AML-193 (cell line): ENCODE measurements at regions not wholly inside any gene's neighbourhood (a gene's known extent, or its start where the extent isn't known, plus 50 kb on each side); places are given as distances from the start of the nearest gene placed in this dataset.

Source experiments
- DNase-seq, 2 experiments: peaks; one replicate each; lab custom pipeline; 2025; lab: John Stamatoyannopoulos, UW

DNA sequence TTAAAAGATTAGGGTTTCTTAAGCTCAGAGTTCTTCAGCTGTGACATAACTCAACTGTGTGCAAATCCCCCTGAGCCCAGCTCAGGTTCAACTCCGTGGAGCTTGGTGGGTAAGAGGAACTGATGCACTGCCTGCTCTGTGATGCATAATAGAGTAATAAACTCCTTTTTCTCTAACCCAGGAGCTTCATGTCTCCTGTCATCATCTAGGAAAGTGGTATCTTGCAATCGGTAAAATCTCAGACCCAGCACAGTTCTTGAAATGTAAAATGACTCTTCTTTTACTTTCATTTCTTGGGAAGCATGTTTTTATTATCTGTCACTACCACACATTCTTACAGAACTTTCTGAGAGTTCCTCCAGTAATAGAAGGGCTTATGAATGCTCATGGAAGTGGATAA, 123.8 kb upstream of the PCDH9 start:
- no peak for DNase-seq

DNA sequence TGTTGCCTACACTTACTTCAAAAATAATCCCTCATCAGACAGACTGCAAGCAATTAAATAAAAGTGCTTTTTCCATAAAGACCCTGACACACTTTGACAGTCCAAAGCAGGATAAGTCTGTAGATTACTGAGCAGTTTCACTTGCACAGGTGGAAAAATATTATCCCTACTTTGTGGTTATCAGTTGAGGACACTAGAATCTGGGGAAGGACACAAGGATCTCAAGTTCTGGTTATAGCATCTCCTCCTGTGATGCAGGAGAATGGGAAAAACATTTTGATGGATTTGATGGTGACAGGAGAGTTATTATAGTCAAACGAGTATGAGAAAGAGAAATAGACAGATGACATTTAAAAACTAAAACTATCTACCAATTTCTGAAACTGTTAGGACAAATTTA, 122.9 kb upstream of the PCDH9 start:
- DNase-seq = no peak

DNA sequence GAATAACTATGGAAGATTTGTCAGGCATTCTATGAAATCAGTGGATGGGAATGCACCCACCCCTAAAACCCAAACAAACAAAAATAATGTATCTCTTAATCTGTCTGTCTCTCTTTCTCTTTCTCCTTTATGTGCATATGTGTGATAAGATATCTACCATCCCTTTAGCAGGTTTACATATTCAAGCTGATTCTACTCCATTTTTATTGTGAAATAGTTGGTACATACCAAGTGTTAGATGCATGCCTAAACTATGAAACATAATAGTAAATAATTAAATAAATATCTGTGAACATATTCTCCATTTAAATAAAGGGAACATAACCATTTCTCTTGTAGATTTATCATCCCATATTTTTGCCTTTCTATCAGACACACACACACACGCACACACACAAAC, 121.8 kb upstream of the PCDH9 start:
- no peak for DNase-seq

DNA sequence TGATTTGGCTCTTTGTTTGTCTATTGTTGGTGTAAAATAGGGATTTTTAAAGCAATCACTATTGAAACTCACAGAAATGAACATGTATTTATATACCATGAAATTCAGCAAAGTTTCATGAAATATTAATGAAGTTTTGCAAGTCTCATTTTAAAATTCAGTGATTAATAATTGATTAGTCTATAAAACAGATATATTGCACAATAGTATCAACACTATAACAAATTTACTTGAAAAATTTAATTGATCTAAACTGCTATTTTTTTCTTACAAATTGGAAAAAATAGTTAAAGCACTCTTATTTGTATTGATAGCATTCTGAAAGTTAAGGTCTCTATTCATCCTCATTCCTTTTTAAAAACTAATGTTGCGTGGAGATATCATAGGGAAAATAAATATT, 121.0 kb upstream of the PCDH9 start:
- no peak for DNase-seq

DNA sequence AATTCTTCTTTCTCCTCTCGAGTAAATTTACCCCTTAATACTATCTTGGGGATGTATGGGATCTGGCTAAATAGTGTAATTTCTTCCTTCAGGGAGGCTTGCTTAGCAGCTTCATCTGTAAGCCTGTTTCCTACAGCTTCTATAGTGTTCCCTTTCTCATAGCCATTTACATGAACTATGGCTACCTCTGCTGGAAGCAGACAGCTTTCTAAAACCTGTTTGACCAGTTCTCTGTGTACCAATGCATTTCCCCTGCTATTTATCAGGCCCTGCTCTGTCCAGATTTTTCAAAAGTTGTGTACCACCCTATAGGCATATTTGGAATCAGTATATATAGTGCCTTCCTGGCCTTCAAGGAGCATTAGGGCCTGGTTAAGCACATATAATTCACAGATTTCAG, 113.6 kb upstream of the PCDH9 start:
- DNase-seq = no peak

DNA sequence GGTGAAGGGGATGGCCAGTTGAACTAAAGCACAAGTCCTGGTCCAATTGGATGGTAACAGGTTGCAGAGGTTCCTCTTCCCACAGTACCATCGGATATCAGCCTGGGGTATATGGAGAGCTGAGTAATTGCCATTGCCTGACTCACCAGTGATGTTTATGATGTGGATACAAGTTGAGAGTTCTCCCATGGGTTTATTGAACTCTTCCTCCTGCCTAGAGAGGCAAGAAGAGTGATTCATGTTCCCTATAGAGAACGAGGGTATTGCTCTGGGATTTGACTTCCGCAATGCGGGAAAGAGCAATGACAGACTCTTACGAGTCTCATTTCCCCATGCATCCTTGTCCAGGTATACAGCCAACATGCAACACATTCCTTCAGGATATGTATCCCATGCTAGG, 111.3 kb upstream of the PCDH9 start:
- no peak for DNase-seq

DNA sequence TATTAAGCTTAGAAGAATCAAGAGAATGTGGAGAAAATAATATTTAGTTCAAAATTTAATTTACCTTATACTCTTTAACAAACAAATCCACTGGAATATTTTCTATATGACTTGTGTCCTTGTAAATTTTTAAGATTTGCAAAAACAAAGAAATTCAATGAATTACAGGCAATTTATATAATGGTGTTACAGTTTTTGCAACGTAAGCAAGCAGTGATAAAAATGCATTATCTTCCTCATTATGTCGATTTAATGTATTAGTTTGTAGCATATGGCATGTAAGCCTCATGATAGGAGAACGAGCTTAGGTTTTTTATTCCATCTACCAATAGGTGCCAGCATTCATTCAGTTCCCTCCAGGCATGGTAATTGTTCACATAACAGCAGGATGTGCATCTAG, 100.0 kb upstream of the PCDH9 start:
- DNase-seq = no peak

DNA sequence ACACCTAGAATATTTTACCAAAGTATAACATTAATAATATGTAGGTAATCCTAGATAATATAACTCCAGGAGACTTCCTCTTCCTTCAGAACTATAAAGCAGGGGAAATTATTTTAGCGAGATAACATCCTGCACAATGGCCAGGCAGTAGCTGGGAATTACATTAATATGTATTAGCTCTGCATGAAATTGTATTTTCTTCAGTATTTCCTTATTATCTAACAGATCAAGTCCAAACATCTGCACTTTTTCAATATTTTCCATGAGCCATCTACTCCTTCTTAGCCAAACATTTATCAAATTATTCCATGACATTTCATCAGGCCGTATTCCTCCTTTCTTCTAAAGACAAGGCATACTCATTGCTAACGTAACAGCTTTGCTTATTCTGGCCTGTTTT, 98.8 kb upstream of the PCDH9 start:
- DNase-seq = no peak

DNA sequence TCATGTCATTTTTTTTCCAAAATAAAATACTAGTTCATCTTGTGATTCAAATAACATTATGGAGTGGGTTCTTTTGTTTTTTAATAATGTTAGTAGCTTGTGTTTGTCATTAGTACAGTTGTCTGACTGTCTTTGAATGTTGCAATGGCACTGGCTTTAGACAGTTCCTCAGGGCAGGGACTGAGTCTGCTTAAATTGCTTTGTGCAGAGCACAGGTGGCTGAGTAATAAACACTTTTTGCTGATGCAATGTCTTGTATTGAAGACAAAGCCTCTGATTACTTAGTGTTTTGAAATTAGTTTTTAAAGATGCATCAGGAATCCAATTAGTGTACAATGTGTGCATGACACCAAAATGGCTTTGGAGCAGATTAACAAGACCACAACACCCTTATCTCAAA, 88.7 kb upstream of the PCDH9 start:
- DNase-seq = no peak

DNA sequence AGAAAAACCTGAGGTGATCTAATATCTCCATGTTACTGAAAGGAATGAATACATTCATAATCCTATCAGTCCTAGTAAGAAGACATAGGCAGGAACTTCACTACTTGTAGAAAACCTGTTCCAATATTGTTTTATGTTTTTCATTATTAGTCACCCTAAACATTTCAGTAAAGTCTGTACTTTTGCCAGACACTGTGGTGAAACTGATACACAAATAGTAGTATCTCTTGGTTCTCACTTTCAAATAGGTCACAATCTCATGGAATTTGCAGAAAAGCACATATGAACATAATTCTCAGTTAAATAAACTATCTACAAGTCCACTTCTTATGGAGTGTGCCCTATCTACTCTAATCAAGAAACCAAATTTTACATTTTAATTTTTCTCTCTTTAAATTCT, 88.3 kb upstream of the PCDH9 start:
- no peak for DNase-seq

DNA sequence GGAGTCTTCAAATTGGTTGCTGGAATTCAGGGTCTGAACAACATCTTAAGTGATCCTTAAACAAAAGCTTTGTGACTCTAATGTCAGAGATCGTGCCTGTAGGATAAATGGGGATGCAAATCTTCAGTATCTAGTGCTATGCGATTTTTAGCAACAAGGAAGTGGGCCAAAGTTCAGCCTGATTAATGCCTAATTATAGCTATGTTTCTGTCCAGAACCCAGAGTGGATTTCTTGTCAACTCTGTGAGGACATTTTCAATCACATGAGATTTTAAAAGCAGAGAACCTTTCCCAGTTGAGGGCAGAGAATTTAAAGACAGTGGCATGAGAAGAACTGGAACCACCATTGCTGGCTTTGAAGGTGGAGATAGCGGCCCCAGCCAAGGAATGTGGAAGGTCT, 84.3 kb upstream of the PCDH9 start:
- no peak for DNase-seq

DNA sequence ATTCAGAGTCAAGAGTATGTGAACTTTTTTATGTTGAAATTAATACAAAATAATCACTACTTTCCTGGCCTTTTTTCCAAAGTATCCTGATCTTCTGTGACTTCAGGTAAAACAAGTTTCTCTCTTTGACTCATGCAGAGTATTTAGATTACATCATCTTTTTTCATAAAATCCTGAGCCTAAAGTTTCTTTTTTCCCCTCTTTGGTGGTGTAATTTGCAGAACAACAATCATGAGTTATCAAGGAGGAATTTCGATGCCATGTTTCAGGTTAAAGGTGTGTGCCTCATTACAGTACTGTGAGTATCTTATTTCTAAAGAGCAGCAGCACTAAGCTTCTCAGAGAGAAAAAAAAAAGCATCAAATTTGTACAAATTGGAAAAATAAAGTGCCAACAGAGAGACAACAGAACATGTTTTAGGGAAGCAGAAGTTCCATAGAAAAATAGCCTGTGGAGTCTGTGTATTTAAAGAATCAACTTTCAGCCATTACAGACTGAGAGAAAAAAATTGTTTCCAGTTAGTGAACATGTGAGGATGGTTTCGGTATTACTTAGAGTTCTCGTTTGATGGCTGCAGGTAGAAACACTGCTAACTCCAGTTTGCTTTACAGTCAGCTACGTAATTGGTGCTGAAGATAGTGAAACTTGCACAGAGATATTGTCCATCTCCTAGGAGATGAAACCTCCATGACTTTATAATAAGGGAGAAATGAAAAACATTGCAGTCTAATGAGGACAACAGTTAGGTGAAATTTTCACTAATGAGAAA, 78.1 kb upstream of the PCDH9 start:
- DNase-seq = no peak

DNA sequence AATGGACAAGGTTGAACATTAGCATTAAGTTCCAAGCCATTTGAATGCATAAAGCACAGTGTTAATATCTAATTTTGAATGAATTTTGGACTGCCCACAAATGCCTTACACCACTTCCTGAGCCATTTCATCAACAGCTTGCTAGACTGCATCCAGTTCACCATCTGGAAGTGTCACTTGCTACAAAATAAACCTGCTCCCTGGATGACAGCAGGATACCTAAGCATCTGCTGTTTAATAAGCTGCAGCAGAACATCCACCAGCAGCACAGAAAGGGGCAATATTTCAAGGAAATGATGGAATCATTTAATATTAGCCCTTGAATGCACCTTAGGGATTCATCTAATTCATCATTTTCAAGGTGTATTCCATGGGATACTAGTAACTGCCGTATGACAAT, 76.6 kb upstream of the PCDH9 start:
- DNase-seq = no peak

DNA sequence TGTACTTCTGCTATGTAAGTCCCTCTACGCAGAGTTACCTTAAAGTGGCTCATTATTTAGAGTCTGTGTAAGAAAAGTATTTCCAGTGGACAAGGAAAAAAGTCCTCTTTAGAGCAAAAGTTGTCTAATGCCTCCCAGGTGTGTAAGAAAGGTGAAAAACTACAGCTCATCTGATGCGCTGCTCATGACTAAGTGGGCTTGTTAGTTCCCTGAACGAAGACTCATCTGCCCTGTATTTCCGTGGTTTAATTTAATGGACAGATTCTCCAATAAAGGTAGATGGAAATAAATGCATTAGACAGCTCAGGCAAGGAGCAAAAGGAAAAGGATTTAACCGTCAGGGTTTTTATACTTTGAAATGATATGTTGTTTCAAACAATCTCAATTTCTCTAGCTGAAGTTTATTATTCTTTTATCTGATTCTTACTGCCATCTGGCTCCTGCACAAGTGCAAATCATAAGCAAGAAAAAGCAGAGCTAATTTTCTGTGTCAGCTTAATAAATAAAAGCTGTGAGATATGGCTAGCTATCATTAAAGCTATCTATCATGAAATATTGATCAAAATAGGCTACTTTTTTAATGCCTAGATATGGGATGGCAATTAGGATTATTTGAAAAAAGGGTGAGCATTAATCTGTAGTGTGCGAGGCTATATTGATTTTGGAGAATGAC, 73.7 kb upstream of the PCDH9 start:
- DNase-seq = no peak

DNA sequence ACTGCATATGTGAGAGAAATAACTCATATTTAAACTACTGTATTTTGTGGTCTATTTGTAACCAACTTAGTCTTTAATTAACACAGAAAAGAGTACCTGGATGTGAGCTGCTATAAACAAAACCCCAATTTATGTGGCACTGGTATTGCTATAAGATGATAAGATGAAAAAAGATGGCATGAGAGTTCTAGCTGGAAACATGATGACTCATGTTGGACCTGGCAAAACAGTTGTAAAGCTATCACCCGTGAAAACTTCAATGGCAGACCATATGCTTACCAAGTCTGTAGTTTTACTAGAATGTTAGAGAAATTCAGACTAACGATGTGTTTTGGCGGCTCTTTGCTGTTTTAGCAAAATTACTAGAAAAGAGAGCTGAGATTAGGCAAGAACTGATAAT, 69.6 kb upstream of the PCDH9 start:
- no peak for DNase-seq

DNA sequence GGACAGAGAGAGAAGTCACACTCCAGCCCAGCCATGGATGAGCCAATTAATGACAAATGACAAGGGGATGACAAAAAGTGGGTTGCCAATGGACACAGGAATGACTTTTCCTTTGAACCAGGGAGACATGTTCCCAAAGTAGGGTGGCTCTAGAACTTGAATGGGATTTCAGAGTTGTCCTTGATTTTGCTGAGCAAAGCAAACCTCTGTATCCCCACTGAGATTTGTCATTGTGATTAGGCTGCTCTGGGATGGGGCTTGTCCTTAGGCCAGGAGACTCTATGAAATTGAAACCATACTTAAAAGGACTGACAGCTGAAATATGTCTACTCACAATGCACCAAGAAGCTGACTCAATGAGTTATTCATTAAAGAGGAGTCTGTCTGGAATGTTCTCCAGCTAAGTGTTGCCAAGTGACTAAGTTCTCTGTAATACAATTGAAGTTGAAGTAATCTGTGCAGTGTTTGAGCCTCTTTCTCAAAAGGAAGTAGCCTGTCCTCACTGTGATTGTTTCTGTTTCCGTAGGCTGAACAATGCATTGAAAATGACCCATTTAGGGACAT, 69.0 kb upstream of the PCDH9 start:
- DNase-seq = no peak

DNA sequence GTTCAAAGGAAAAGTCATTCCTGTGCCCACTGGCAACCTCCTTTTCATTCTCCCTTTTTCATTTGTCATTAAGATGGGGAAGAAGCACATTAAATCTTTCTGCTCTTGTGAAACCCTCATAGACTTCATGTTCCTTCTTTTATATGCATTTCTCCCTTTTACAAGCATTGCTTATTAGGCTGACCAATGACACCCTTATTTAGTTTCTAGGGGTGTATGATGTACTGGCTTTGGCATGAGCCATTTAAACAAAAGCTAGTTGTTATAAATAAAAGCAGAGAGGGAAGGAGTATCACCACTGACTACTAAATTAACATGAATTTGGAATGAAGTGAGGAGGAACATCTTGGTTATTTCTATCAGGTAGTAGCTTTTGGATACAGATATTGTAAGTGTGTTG, 68.2 kb upstream of the PCDH9 start:
- no peak for DNase-seq

DNA sequence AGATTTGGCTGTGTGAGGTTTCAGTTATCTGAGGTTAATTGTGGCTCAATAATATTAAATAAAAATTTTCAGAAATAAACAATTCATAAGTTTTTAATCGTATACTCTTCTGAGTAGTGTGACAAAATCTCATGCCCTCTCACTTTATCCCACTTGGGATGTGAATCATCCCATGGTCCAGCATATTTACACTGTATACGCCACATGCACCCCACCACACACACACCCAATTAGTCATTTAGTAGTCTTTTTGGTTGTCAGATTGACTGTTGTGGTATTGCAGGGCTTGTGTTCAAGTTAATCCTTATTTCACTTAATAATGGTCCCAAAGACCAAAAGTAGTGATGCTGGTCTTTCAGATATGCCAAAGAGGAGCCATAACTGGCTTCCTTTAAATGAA, 66.4 kb upstream of the PCDH9 start:
- no peak for DNase-seq

DNA sequence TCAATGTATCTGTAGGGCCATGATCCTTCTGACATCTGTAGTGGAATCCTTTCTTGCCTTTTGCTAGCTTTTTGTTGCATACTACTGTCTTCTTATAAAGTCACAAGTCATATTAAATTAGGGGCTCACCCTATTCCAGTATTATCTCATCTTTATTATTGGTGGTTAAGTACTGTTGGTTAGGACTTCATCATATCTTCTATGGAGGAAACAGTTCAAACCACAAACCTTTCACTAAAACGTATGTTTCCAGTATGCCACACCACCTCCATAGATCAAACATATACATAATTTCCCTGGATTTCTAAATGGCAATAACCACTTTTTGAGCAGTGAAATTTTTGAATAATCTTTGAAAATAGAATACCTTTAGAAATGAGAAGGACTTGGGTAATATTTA, 62.8 kb upstream of the PCDH9 start:
- DNase-seq = no peak

DNA sequence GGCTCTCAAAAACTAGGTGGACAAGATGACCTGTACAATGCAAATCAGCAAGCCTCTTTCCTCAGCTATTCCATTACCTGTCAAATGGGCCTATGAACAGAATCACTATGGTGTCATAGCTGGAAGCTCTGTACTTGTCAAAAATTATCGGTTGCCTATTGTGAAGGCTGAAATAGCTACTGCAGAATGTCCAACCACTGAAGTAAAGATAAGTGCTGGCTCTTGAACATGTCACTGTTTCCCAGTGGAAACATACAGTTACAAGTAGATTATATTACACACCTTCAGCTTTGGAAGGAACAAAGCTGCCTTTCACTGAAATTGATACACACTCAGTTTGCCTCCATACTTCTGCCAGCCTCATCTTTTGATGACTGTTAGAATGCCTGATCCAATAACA, 55.5 kb upstream of the PCDH9 start:
- no peak for DNase-seq

DNA sequence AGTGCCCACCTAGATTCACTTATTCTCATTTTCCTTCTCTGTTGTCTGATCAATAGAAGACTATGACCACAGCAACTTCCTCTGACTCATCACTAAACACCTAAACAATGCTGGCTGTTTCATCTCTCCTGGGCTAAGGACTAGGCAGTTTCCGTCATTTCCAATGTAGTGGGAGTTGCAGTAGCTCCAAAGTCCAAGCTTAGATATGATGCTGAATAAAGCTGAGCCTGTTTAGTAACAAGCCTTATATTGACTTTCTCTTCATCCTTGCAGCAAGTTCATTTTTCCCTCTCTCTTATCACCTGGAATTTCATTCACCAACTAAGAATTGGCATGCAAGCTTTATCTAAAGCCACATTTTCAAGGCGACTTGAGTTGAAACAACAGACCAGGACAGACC, 53.5 kb upstream of the PCDH9 start:
- no peak for DNase-seq

DNA sequence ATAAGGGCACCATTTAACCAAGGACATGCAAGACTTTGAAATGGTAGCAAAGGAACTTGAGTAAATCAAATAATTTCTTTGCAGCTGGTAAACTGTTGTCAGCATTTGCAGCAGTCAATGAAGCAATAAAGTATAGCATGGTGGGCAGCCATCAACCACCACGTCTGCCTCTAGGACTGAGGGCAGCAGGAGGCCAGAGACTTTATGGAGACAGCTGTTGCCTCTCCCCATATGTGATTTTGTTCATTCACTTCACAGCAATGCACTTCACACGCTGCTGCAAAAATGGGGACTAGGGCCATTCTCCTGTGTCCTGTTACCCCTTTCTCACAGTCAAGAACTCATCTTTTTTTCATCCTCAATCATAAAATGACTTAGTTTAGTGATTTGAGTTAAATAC, 51.3 kb upstream of the PCDH9 start:
- DNase-seq = no peak
